HG03439 (cell line): ENCODE measurements at regions not wholly inside any gene's neighbourhood (a gene's known extent, or its start where the extent isn't known, plus 50 kb on each side); places are given as distances from the start of the nearest gene placed in this dataset.

Experiments used
- ATAC-seq: cut with Tn5 transposase; IDR thresholded peaks from one replicate; pipeline ENCODE4 v1.9.1; 2021; ENCODE audit warnings: mild to moderate bottlenecking, moderate library complexity; ENCODE audit not compliant: unreplicated experiment

DNA sequence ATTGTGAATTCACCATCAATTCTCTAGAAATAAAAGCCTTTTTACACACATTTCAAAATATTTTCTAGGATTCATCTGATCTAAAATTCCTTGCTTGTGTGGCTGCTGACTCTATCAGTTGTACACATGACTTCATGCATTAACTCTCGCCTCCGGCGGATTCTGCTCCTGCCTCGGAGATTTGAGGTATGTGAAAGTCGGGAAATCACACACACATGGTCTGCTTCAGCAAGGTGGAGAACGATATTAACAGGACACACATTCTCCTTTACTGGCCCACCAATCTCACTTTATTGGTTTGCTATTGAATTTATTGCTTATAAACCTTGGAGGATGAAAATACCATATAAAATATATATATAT, 855.7 kb downstream of the SLITRK5 start:
- no peak for ATAC-seq

GRCh38 chr13:88541994-88542393, 870.8 kb downstream of the SLITRK5 start:
- ATAC-seq = no peak

- ATAC-seq = no peak
These were observed 873.7 kb downstream of the SLITRK5 start for GRCh38 chr13:88544836-88545235.

DNA sequence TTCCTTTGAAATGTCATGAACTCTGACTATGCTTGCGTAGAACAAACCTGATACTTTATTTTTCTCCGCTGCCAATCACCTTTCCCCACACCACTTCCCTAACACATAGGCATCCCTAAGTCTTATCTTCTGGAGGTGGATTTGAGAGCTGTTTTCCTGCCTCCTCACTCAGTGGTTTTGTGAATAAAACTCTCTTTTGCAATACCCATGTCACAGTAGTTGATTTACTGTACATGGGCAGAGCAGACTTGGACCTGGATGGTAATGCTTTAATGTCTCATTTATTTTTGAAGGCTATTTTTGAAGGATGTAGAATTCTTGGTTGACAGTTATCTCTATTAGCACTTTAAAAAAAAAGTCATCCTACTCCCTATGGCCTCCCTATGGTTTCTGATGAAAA, 881.8 kb downstream of the SLITRK5 start:
- ATAC-seq = no peak

DNA sequence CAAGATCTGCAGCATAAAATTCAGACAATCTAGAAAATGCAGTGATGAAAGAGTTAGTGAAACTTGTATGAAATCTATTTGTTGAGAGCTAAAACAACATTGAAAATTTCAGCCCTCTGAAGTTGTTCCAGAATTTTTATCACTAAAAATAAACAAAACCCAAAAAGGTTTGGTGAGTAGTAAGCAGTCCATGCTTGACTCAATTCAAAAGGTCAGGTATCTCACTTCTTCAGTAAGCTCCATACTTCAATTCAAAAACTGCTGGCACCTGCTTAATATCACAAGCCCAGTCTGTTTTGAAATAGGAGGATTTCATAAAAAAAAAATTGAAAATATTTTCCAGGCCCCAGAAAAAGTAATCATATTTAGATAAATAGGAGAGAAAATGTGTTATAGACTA, 894.4 kb downstream of the SLITRK5 start:
- no peak for ATAC-seq

DNA sequence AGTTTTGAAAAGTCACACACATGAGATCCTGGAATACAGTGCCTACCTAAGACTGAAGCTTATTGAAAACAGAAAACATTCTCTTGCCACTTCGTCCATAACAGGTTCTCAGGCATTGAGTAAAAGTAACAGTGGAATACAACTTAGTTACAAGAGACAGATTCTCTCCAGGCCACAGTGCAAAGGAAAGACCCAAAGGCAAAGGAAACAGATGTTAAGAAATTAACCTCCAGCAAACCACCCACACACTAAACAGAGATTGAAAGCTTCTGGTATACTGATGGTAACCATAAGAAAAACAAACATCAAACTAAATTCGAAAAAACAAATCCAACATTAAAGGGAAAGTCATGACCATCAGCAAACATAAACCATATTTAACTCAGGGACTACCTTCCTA, 914.7 kb downstream of the SLITRK5 start:
- ATAC-seq = no peak

- ATAC-seq = no peak
These were observed 915.1 kb downstream of the SLITRK5 start for GRCh38 chr13:88586263-88586662.

- ATAC-seq = no peak
These were observed 919.4 kb downstream of the SLITRK5 start for GRCh38 chr13:88590574-88590973.

- ATAC-seq = no peak
These were observed 920.9 kb downstream of the SLITRK5 start for GRCh38 chr13:88592105-88592504.

- ATAC-seq = no peak
These were observed 930.8 kb downstream of the SLITRK5 start for GRCh38 chr13:88601949-88602348.

DNA sequence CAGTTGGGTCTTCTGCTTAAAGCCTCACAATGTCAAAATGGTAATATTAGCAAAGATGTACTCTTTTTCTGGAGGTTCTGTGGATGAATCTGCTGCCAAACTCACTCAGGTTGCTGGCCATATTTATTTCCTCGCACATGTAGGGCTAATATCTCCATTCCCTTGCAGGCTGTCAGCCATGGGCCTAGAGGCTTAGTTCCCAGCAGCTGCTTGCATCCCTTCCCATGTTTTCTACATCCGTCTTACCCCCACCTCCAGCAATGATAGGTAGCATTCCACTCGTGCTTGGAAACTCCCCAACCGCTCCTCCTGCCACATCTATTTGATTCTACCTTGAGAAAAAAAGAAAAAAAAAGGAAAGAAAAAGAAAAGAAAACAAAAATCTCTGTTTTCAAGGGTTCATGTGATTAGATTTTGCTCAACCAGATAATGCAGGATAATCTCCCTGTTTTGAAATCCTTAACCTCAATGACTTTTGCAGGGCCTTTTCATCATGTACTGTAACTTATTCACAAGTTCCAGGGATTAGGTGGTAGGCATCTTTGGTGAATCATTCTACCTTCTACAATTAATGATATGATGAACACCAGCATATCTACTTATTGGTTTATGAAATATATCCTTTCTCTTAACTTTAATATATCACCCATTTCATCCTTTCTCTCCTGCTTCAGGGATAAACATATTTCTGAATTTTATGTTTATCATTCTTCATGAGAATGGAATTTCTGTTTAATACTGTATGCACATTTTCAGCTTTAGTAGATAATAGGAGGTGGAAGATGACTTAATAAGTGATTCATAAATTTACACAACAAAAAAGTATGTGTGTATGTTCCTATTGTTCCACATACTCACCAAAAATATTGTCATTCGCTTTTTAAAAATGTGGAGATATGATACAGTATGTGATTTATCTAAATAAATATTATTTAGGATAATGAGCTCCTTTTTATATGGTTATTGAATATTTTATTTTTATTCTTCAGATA, 931.9 kb downstream of the SLITRK5 start:
- no peak for ATAC-seq

DNA sequence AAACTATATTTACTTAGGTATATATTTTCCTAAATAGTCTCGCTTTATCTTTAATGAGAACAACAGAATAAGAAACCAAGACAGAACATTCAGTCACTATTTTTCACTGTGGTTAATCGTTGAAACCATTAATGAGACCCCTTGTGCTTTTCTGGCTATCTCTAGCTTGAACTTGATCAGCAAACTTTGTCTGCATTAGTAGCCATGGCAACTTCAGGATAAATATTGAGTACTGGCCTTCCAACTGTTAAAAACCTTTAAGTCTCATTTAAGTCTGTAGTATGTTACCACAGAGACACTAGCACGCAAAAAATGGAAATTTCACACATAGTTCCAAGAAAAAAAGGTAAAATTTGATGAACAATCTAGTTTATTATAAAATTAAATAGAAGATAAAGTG, 946.0 kb downstream of the SLITRK5 start:
- no peak for ATAC-seq

DNA sequence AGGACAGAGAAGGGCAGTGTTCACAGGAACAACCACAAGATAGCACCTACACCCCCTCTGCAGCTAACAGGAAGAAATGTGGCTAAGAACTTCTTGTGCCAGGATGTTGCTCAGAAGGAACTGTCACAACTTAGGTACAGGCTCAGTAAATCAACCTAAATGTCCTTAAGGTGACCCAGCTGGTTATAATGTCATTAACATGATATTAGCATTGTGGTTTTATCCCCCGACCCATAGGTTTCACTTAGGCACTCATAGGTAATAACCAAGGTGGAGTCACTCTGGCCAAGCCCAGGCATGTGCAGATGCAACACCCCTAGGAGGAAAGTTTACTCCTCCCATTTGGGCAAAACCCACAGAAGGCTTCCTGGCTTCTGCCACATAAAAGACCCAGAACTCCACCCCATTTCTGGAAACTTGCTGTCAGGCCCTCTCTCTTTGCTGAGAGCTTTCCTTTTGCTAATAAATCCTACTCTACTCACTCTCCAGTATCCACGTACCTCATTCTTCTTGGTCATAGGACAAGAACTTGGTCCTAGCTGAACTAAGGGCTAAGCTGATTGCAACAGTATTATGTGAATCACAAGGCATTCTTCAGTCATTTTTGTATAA, 951.3 kb downstream of the SLITRK5 start:
- no peak for ATAC-seq

- ATAC-seq = no peak
These were observed 952.0 kb downstream of the SLITRK5 start for GRCh38 chr13:88623150-88623549.

- ATAC-seq = no peak
These were observed 955.9 kb downstream of the SLITRK5 start for GRCh38 chr13:88627071-88627470.

- ATAC-seq = no peak
These were observed 957.7 kb downstream of the SLITRK5 start for GRCh38 chr13:88628882-88629281.

DNA sequence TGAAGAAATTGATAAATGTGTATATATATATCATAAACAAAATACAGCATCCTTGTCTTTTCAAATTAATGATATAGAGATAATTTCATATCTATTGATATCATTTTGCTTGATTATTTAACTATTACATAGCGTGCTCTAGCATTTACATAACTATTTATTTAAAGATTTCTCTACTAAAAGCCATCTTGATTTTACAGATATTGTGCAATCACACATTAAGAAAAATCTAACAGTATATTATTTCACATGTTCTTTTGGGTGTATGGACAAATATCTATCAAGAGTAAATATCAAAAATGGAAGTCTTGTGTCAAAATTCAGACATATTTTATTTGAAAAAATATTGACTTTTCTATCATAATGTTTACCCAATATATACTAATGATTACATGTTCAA, 966.8 kb downstream of the SLITRK5 start:
- no peak for ATAC-seq

- no peak for ATAC-seq
These were observed 972.1 kb downstream of the SLITRK5 start for GRCh38 chr13:88643233-88643632.

DNA sequence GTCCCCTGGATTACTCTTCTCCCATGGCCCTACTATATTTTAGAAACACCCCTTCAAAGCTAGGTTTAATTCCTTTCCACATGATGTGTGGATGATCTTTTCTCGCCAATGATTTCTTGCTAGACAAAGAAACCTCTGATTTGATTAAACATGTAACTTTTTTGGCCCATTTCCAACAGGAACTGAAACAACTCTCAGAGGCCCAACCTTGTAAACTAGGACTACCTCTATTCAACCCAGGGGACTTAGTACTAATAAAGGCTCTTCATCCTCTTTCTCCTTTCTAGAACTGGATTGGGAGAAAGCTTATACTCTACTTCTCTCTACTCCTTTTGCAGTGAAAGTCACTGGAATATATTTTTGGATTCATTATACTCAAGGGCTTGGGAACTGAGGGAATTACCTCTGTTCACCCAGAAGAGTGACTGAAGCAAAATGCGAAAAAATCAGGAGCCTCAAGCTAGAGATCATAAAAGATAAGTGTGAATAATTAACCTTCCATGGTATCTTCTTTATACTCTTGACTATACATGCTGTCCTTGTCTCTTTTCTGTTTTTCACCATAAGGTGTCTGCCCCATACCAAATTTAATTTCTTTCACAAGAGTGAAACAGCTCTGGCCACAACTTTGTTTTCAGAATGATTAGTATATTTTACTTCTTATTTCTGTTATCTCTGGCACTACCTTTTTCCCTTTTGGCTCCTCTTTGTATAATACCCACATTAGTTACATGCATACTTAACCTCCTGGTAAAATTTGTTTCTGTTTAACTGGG, 977.6 kb downstream of the SLITRK5 start:
- no peak for ATAC-seq

GRCh38 chr13:88649855-88650254, 978.7 kb downstream of the SLITRK5 start:
- no peak for ATAC-seq

GRCh38 chr13:88651531-88651930, 980.4 kb downstream of the SLITRK5 start:
- no peak for ATAC-seq

DNA sequence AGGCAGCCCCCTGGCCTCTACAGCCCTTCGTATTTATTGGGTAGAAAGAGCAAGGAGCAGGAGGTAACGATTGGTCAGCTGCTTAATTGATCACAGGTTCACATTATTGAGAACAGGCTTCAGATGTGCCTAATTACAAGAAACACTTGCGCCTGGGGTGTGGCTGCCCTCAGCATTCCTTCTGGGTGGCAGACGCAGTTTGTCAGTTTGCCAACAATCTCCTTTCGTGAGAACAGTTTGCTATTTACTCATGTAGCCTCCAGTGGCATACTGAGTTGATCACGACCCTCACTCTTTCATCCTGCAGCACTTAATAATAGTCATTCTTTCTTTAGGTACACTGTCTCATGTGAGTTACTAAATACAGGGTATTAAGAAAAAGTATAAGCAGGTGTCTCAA, 985.6 kb downstream of the SLITRK5 start:
- no peak for ATAC-seq
